ENCODE measurements at regions not wholly inside any gene's neighbourhood (a gene's known extent, or its start where the extent isn't known, plus 50 kb on each side); places are given as distances from the start of the nearest gene placed in this dataset.
"Not testable (repeated sequence)": the region's sequence is repeated elsewhere in the genome, so short reads cannot be mapped to it uniquely, and the experiment has no call there.

GRCh38 chr22:22122348-22123117 lies 122.1 kb upstream of the VPREB1 start:
- DNase-seq (ENCODE audit: low read depth in 2 of 3, low spot score in 2 of 3): no peak

- no peak for DNase-seq (ENCODE audit: low read depth in 2 of 3, low spot score in 2 of 3)
Observed at GRCh38 chr22:22121445-22121844, 123.1 kb upstream of the VPREB1 start.

GRCh38 chr22:22120160-22120559 lies 124.4 kb upstream of the VPREB1 start:
- no peak for DNase-seq (ENCODE audit: low read depth in 2 of 3, low spot score in 2 of 3)

- no peak for DNase-seq (ENCODE audit: low read depth in 2 of 3, low spot score in 2 of 3)
Observed at GRCh38 chr22:22118987-22119386, 125.6 kb upstream of the VPREB1 start.

GRCh38 chr22:22117864-22118544 lies 126.6 kb upstream of the VPREB1 start:
- DNase-seq (ENCODE audit: low read depth in 2 of 3, low spot score in 2 of 3): not testable (repeated sequence)

- DNase-seq (ENCODE audit: low read depth in 2 of 3, low spot score in 2 of 3): not testable (repeated sequence)
Observed at GRCh38 chr22:22116997-22117770, 127.4 kb upstream of the VPREB1 start.

GRCh38 chr22:22113701-22114100 lies 130.9 kb upstream of the VPREB1 start:
- no peak for DNase-seq (ENCODE audit: low read depth in 2 of 3, low spot score in 2 of 3)

GRCh38 chr22:22112533-22113294 lies 130.1 kb upstream of the TOP3B start:
- DNase-seq (ENCODE audit: low read depth in 2 of 3, low spot score in 2 of 3): no peak

- DNase-seq (ENCODE audit: low read depth in 2 of 3, low spot score in 2 of 3): no peak
Observed at GRCh38 chr22:22111983-22112382, 129.4 kb upstream of the TOP3B start.

- peak in 1 of 3 experiments; percentile 13 for DNase-seq (ENCODE audit: low read depth in 2 of 3, low spot score in 2 of 3)
Observed at GRCh38 chr22:22111267-22111751, 128.7 kb upstream of the TOP3B start.

GRCh38 chr22:22110548-22111266 lies 128.1 kb upstream of the TOP3B start:
- DNase-seq (ENCODE audit: low read depth in 2 of 3, low spot score in 2 of 3): peak in 1 of 3 experiments; percentile 10

GRCh38 chr22:22109693-22110466 lies 127.3 kb upstream of the TOP3B start:
- DNase-seq (ENCODE audit: low read depth in 2 of 3, low spot score in 2 of 3): no peak

GRCh38 chr22:22106855-22107254 lies 124.3 kb upstream of the TOP3B start:
- no peak for DNase-seq (ENCODE audit: low read depth in 2 of 3, low spot score in 2 of 3)

GRCh38 chr22:22105364-22105763 lies 122.8 kb upstream of the TOP3B start:
- no peak for DNase-seq (ENCODE audit: low read depth in 2 of 3, low spot score in 2 of 3)

GRCh38 chr22:22103078-22103875 lies 120.7 kb upstream of the TOP3B start:
- DNase-seq (ENCODE audit: low read depth in 2 of 3, low spot score in 2 of 3): no peak

GRCh38 chr22:22099833-22100812 lies 117.5 kb upstream of the TOP3B start:
- DNase-seq (ENCODE audit: low read depth in 2 of 3, low spot score in 2 of 3): no peak

GRCh38 chr22:22099194-22099486 lies 116.6 kb upstream of the TOP3B start:
- no peak for DNase-seq (ENCODE audit: low read depth in 2 of 3, low spot score in 2 of 3)

Measured in activated CD8-positive, alpha-beta memory T cell treated with anti-CD3 and anti-CD28 coated beads for 48 hours (primary cell).